Liver (tissue), 8 donors: ENCODE measurements at regions not wholly inside any gene's neighbourhood (a gene's known extent, or its start where the extent isn't known, plus 50 kb on each side); places are given as distances from the start of the nearest gene placed in this dataset.

Source experiments
- DNase-seq: peaks from one replicate; pipeline ENCODE4 v3.0.0-alpha.2; 2017; ENCODE audit warnings: low spot score
- H3K27ac ChIP-seq, 2 donors: one replicate each; pipeline ENCODE4 v1.7.0; 2013; ENCODE audit warnings: inconsistent platforms in 2 of 2, low read length in 2 of 2, control low read depth in 1 of 2, low read depth in 1 of 2, mild to moderate bottlenecking in 1 of 2
- H3K27me3 ChIP-seq, 4 donors: one replicate each; pipeline versions ENCODE4 v1.6.1 to v1.7.0; 2013; ENCODE audit warnings: low read length in 3 of 4, inconsistent platforms in 1 of 4, mild to moderate bottlenecking in 1 of 4, moderate library complexity in 1 of 4; ENCODE audit not compliant: control insufficient read depth in 4 of 4, insufficient read depth in 4 of 4
- H3K36me3 ChIP-seq, 4 donors: one replicate each; pipeline versions ENCODE4 v1.6.1 to v1.7.0; 2013; ENCODE audit warnings: low read length in 3 of 4, mild to moderate bottlenecking in 3 of 4, low read depth in 1 of 4, moderate library complexity in 1 of 4; ENCODE audit not compliant: control insufficient read depth in 4 of 4, insufficient read depth in 3 of 4
- H3K4me1 ChIP-seq, 4 donors: one replicate each; pipeline versions ENCODE4 v1.6.1 to v1.7.0; 2013; ENCODE audit warnings: low read length in 3 of 4, mild to moderate bottlenecking in 3 of 4, moderate library complexity in 1 of 4; ENCODE audit not compliant: control insufficient read depth in 4 of 4, insufficient read depth in 4 of 4
- H3K4me3 ChIP-seq, 3 donors: one replicate each; pipeline versions ENCODE4 v1.6.1 to v1.7.0; 2013; ENCODE audit warnings: low read length in 3 of 3, control low read depth in 1 of 3, low read depth in 1 of 3, mild to moderate bottlenecking in 1 of 3
- H3K9ac ChIP-seq, 2 donors: one replicate each; pipeline ENCODE4 v1.7.0; 2013; ENCODE audit warnings: low read length in 2 of 2, mild to moderate bottlenecking in 2 of 2, moderate library complexity in 2 of 2, control low read depth in 1 of 2, low read depth in 1 of 2
- H3K9me3 ChIP-seq, 4 donors: one replicate each; pipeline versions ENCODE4 v1.6.1 to v1.7.0; 2013; ENCODE audit warnings: low read length in 3 of 4; ENCODE audit not compliant: control insufficient read depth in 4 of 4
- FOXA1 ChIP-seq: IDR thresholded peaks from 2 replicates; pipeline ENCODE4 v1.6.1; 2016; ENCODE audit warnings: antibody characterized with exemption
- FOXA2 ChIP-seq: IDR thresholded peaks from 2 replicates; pipeline ENCODE4 v1.6.1; 2016; ENCODE audit warnings: antibody characterized with exemption
- GABPA ChIP-seq, 2 donors: IDR thresholded peaks in 1 of 2; conservative IDR thresholded peaks in 1 of 2; 2 replicates each; pipeline ENCODE4 v1.6.1; 2016; ENCODE audit warnings: antibody characterized with exemption in 2 of 2, mild to moderate bottlenecking in 1 of 2, moderate library complexity in 1 of 2
- HNF4A ChIP-seq, 2 donors: conservative IDR thresholded peaks; 2 replicates each; pipeline ENCODE4 v1.6.1; 2016; ENCODE audit warnings: antibody characterized with exemption in 2 of 2, mild to moderate bottlenecking in 2 of 2
- HNF4G ChIP-seq: IDR thresholded peaks from 2 replicates; pipeline ENCODE4 v1.6.1; 2016; ENCODE audit warnings: antibody characterized with exemption
- NR2F2 ChIP-seq: IDR thresholded peaks from 2 replicates; pipeline ENCODE4 v1.6.1; 2016; ENCODE audit warnings: antibody characterized with exemption
- RAD21 ChIP-seq, 2 donors: IDR thresholded peaks; 2 replicates each; pipeline ENCODE4 v1.6.1; 2016; ENCODE audit warnings: antibody characterized with exemption in 2 of 2, mild to moderate bottlenecking in 2 of 2
- RXRA ChIP-seq, 2 donors: IDR thresholded peaks; 2 replicates each; pipeline ENCODE4 v1.6.1; 2017 to 2018; ENCODE audit warnings: antibody characterized with exemption in 2 of 2, mild to moderate bottlenecking in 1 of 2
- SP1 ChIP-seq: IDR thresholded peaks from 2 replicates; pipeline ENCODE4 v1.6.1; 2018; ENCODE audit warnings: antibody characterized with exemption, mild to moderate bottlenecking
- TAF1 ChIP-seq: conservative IDR thresholded peaks from 2 replicates; pipeline ENCODE4 v1.6.1; 2016; ENCODE audit warnings: antibody characterized with exemption, mild to moderate bottlenecking
- YY1 ChIP-seq: IDR thresholded peaks from 2 replicates; pipeline ENCODE4 v1.6.1; 2016; ENCODE audit warnings: antibody characterized with exemption, mild to moderate bottlenecking
- WGBS: extraction: QIAGEN DNeasy Blood & Tissue Kit; methylation state at CpG from one replicate; pipeline ENCODE4 v1.1.7; 2013; 5-methylcytosine and 5-hydroxymethylcytosine counted together
- TF ChIP-seq, protein P1 (sequence below): IDR thresholded peaks from 2 replicates; pipeline ENCODE4 v1.6.1; 2016; ENCODE audit warnings: antibody characterized with exemption
- TF ChIP-seq, protein P2 (sequence below): IDR thresholded peaks from 2 replicates; pipeline ENCODE4 v1.6.1; 2016; ENCODE audit warnings: antibody characterized with exemption
- TF ChIP-seq, protein P3 (sequence below): IDR thresholded peaks from 2 replicates; pipeline ENCODE4 v1.6.1; 2016; ENCODE audit warnings: antibody characterized with exemption, mild to moderate bottlenecking
- TF ChIP-seq, protein P4 (sequence below): fragments of 150-350 bp; IDR thresholded peaks from 2 replicates; pipeline ENCODE4 v1.5.1; 2017; ENCODE audit warnings: improper control_type of control experiment, low read depth, low read length; ENCODE audit not compliant: missing input control
- TF ChIP-seq, protein P5 (sequence below): IDR thresholded peaks from 2 replicates; pipeline ENCODE4 v1.6.1; 2016; ENCODE audit warnings: antibody characterized with exemption
- donor health status: healthy.
- donor health status: healthy.
- donor health status: healthy.
- donor health status: healthy.
- donor health status: healthy.

DNA sequence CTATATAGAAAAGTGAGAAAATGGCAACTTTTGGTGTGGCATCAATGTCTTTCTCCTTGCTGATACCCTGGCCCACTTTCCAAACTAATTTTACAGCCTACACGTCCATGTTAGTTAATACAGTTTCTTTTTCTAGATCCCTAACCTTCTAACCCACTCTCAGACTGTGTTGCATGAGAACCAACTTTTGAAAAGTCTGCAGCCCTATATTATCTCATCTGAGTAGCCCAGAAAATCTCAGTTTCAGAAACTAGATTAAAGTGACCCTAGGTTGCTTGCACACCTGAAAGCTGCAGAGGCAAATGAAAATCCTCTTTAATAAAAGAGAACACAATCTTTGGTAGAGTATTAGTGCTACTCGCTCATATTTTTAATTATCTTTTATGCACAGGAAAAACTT is 371.6 kb upstream of the EMCN start (continued):
- TF ChIP-seq, protein P1, sequence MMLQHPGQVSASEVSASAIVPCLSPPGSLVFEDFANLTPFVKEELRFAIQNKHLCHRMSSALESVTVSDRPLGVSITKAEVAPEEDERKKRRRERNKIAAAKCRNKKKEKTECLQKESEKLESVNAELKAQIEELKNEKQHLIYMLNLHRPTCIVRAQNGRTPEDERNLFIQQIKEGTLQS, result no peak
- TF ChIP-seq FOXA2 (no peak), TAF1 (no peak)

DNA sequence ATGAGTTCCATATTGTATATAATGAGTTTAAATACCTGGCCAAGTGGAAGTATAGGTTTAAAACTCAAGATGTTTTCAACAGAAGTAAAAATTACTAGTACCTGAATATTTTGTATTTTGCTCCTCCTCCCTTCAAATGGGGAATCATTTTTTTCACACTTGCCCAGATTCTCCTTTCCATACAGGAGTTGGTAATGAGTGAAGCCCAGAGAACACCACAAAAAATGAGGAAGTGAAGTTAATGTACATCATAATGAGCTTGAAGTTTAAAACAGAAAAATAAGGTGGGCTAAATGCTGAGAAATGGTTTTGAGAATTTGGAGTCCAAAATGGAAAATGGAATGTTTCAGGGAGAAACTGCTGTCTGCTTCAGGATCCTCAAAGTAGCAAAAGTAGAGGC is 364.8 kb upstream of the EMCN start:
- Histone ChIP-seq H3K27me3 (no peaks in the 10 kb centered on the region), H3K4me3 (no peak overlapping the region), H3K9me3 (no peaks in the 10 kb centered on the region), H3K27ac (no peak overlapping the region), H3K9ac (no peak overlapping the region), H3K36me3 (no peaks in the 10 kb centered on the region), H3K4me1 (no peaks in the 10 kb centered on the region)
- TF ChIP-seq FOXA2 (no peak), NR2F2 (no peak), SP1 (no peak), HNF4A (conservative IDR thresholded peaks at IDR 0.05) (no peak), RXRA (IDR thresholded peaks at IDR 0.05) (no peak), YY1 (no peak), FOXA1 (no peak), HNF4G (no peak), RAD21 (IDR thresholded peaks at IDR 0.05) (no peak)
- TF ChIP-seq, protein P2, sequence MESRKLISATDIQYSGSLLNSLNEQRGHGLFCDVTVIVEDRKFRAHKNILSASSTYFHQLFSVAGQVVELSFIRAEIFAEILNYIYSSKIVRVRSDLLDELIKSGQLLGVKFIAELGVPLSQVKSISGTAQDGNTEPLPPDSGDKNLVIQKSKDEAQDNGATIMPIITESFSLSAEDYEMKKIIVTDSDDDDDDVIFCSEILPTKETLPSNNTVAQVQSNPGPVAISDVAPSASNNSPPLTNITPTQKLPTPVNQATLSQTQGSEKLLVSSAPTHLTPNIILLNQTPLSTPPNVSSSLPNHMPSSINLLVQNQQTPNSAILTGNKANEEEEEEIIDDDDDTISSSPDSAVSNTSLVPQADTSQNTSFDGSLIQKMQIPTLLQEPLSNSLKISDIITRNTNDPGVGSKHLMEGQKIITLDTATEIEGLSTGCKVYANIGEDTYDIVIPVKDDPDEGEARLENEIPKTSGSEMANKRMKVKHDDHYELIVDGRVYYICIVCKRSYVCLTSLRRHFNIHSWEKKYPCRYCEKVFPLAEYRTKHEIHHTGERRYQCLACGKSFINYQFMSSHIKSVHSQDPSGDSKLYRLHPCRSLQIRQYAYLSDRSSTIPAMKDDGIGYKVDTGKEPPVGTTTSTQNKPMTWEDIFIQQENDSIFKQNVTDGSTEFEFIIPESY, result no peak
- TF ChIP-seq, protein P3, sequence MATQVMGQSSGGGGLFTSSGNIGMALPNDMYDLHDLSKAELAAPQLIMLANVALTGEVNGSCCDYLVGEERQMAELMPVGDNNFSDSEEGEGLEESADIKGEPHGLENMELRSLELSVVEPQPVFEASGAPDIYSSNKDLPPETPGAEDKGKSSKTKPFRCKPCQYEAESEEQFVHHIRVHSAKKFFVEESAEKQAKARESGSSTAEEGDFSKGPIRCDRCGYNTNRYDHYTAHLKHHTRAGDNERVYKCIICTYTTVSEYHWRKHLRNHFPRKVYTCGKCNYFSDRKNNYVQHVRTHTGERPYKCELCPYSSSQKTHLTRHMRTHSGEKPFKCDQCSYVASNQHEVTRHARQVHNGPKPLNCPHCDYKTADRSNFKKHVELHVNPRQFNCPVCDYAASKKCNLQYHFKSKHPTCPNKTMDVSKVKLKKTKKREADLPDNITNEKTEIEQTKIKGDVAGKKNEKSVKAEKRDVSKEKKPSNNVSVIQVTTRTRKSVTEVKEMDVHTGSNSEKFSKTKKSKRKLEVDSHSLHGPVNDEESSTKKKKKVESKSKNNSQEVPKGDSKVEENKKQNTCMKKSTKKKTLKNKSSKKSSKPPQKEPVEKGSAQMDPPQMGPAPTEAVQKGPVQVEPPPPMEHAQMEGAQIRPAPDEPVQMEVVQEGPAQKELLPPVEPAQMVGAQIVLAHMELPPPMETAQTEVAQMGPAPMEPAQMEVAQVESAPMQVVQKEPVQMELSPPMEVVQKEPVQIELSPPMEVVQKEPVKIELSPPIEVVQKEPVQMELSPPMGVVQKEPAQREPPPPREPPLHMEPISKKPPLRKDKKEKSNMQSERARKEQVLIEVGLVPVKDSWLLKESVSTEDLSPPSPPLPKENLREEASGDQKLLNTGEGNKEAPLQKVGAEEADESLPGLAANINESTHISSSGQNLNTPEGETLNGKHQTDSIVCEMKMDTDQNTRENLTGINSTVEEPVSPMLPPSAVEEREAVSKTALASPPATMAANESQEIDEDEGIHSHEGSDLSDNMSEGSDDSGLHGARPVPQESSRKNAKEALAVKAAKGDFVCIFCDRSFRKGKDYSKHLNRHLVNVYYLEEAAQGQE, result no peak
- TF ChIP-seq, protein P1, result no peak
- no peak for DNase-seq

DNA sequence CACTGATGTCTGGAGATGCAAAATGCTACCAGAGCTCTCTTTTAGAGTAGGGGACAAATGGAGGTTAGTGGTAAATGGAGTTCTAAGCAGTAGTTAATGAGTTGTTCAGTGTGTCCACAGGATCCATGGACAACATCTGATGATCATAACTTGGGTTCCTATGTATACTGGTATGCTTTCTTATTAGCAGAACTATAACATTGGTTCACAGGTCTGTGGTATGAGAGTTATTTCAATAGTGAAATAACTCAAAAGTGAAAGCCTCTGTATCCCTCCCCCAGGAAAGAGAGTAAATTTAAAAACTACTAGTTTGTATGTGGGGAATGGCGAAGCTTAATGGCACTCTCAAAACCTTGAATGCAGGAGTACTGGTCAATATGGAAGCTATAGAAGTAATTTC is 363.5 kb upstream of the EMCN start:
- Histone ChIP-seq H3K27me3 (no peaks in the 10 kb centered on the region), H3K4me1 (no peaks in the 10 kb centered on the region), H3K9me3 (no peaks in the 10 kb centered on the region), H3K9ac (no peak overlapping the region), H3K27ac (no peak overlapping the region), H3K36me3 (no peaks in the 10 kb centered on the region), H3K4me3 (no peak overlapping the region)
- no peak for DNase-seq
- TF ChIP-seq FOXA2, result no peak
- no peak for TF ChIP-seq TAF1
- TF ChIP-seq HNF4A (conservative IDR thresholded peaks at IDR 0.05), result no peak
- no peak for TF ChIP-seq FOXA1
- no peak for TF ChIP-seq NR2F2
- no peak for TF ChIP-seq GABPA (IDR thresholded peaks at IDR 0.05 in 1 of 2, conservative IDR thresholded peaks at IDR 0.05 in 1 of 2)
- TF ChIP-seq, protein P4, sequence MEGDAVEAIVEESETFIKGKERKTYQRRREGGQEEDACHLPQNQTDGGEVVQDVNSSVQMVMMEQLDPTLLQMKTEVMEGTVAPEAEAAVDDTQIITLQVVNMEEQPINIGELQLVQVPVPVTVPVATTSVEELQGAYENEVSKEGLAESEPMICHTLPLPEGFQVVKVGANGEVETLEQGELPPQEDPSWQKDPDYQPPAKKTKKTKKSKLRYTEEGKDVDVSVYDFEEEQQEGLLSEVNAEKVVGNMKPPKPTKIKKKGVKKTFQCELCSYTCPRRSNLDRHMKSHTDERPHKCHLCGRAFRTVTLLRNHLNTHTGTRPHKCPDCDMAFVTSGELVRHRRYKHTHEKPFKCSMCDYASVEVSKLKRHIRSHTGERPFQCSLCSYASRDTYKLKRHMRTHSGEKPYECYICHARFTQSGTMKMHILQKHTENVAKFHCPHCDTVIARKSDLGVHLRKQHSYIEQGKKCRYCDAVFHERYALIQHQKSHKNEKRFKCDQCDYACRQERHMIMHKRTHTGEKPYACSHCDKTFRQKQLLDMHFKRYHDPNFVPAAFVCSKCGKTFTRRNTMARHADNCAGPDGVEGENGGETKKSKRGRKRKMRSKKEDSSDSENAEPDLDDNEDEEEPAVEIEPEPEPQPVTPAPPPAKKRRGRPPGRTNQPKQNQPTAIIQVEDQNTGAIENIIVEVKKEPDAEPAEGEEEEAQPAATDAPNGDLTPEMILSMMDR, result no peak
- TF ChIP-seq, protein P2, result no peak
- TF ChIP-seq SP1, result no peak
- TF ChIP-seq RAD21 (IDR thresholded peaks at IDR 0.05), result no peak
- TF ChIP-seq RXRA (IDR thresholded peaks at IDR 0.05), result no peak
- no peak for TF ChIP-seq YY1
- TF ChIP-seq, protein P5, sequence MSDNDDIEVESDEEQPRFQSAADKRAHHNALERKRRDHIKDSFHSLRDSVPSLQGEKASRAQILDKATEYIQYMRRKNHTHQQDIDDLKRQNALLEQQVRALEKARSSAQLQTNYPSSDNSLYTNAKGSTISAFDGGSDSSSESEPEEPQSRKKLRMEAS, result no peak
- 92% methylated on average over 1 of the region's 1 CpG for WGBS
